Tibial nerve (tissue), 3 donors: ENCODE measurements at regions not wholly inside any gene's neighbourhood (a gene's known extent, or its start where the extent isn't known, plus 50 kb on each side); places are given as distances from the start of the nearest gene placed in this dataset.

Experiments used
- POLR2A ChIP-seq, 2 donors: fragments of 450-650 bp; IDR thresholded peaks; one replicate each; pipeline ENCODE4 v1.6.1; 2017; ENCODE audit warnings: antibody characterized with exemption in 2 of 2, mild to moderate bottlenecking in 2 of 2, moderate library complexity in 2 of 2
- TF ChIP-seq, protein P1 (sequence below), 5 experiments: fragments of 200-600 bp in 3 of 5; fragments of 450-650 bp in 2 of 5; sonication (generic) in 3 of 5; IDR thresholded peaks; one replicate each; pipeline ENCODE4 v1.5.1; 2016 to 2019; ENCODE audit warnings: antibody characterized with exemption in 5 of 5, mild to moderate bottlenecking in 3 of 5, moderate library complexity in 2 of 5

DNA sequence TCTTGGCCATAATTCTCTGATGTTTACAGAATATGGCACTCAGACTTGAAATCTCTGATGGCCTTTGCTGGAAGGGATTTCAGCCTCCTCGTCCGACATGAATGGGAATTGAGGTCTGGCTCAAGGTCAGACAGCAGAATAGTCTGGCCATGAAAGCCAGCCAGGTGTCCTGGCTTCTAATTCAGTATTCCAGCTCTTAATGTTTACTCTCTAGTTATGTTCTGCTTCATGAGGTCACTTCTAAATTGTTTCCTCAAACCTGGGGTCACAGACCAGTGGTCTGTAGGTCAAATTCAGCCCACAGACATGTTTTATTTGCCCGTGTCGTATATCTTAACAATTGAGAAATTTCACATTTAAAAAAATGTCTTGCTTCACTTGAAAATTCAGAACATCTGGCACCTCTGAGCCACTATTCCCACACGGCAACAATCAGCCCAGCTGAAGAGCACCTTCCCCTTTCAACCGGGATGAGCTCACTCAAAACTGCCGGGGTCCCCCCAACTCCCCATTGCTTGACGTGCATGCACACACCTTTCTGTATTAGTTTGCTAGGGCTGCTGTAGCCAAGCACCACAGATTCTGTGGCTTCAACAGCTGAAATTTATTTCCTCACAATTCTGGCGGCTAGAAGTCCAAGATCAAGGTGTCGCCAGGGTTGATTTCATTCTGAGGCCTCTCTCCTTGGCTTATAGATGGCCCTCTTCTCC, 243.5 kb downstream of the ENC1 start:
- TF ChIP-seq, protein P1, sequence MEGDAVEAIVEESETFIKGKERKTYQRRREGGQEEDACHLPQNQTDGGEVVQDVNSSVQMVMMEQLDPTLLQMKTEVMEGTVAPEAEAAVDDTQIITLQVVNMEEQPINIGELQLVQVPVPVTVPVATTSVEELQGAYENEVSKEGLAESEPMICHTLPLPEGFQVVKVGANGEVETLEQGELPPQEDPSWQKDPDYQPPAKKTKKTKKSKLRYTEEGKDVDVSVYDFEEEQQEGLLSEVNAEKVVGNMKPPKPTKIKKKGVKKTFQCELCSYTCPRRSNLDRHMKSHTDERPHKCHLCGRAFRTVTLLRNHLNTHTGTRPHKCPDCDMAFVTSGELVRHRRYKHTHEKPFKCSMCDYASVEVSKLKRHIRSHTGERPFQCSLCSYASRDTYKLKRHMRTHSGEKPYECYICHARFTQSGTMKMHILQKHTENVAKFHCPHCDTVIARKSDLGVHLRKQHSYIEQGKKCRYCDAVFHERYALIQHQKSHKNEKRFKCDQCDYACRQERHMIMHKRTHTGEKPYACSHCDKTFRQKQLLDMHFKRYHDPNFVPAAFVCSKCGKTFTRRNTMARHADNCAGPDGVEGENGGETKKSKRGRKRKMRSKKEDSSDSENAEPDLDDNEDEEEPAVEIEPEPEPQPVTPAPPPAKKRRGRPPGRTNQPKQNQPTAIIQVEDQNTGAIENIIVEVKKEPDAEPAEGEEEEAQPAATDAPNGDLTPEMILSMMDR (IDR thresholded peaks at IDR 0.05): no peak
- TF ChIP-seq POLR2A (IDR thresholded peaks at IDR 0.05): no peak
